ENCODE measurements at regions not wholly inside any gene's neighbourhood (a gene's known extent, or its start where the extent isn't known, plus 50 kb on each side); places are given as distances from the start of the nearest gene placed in this dataset.

DNA sequence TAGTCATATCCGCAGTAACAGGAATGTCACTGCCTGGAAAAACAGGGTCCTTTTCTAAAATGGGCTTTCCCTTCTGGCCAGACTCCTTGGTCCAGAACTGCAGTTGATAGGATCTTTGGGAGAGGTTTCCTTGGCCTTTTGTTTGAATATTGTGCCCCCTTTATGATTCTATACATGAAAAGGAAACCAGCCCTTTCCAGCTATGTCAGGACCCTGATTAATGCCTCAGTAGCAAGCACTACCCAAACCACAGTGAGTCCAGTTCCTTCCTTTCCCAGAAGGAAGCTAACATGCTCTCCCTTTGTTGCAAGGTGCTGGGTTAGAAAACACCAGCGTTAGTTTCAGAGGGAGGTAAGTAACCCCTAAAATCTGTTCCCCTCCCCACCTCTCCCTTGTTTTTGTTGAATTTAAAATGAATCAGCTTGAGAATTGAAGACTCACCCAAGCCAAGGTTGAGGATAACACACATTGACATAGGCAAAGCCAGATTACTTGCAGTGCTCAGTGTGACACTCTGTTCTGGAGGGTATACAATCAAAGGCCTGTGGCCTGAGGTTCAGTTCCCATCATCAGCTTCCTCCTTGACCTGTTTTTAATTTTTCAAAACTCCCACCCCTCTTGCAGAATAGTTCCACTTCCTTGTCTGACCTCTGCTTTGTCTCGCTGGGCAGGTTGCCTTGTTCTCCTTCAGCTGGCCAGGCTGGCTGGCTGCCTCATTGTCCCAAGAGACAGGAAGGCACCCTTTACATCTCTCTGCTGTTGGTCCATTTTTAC is 51.2 kb downstream of the PABIR2 start:
- ATAC-seq (no peak), FAIRE-seq (no peak), DNase-seq (ENCODE audit: low spot score) (no peak)
- H3K27me3 ChIP-seq (ENCODE audit: control insufficient read depth in 1 of 2, insufficient read depth in 2 of 2, low read length in 2 of 2) = no peaks in the 10 kb centered on the region
- no peaks in the 10 kb centered on the region for H3K36me3 ChIP-seq (replicated peaks in 1 of 2; ENCODE audit: control insufficient read depth in 1 of 2, insufficient read depth in 2 of 2, low read length in 2 of 2)
- H3K79me2 ChIP-seq (ENCODE audit: insufficient read depth, low read length) = no peaks in the 10 kb centered on the region
- no peak overlapping the region for H3K4me2 ChIP-seq (ENCODE audit: low read depth, low read length)
- BruUV-seq (replicated peaks) = no TSS peak
- ChIA-PET CTCF (ENCODE audit: low intra/inter-chr PET ratio, low total read pairs) (no interaction called here), POLR2A (no interaction called here)
- H3K4me3 ChIP-seq (replicated peaks in 1 of 3; ENCODE audit: insufficient read depth in 1 of 3, low read depth in 2 of 3, low read length in 3 of 3) = no peak overlapping the region
- in situ Hi-C loops (cut with HindIII; ENCODE audit: extremely low pct_ligation_motif_present, low pct_unique_long_range_greater_than_20kb) = no loop called here
- H3K27ac ChIP-seq (ENCODE audit: extremely low read length, insufficient read depth, low read length) = no peak overlapping the region
- WGBS (ENCODE audit: low lambda C conversion rate) = 0% methylated on average over 2 of the region's 3 CpGs
- intact Hi-C loops (cut with micrococcal nuclease; ENCODE audit: unreplicated experiment) = no loop called here
- no peak overlapping the region for H2AFZ ChIP-seq (ENCODE audit: low read length)
- no peak overlapping the region for H3K9ac ChIP-seq (ENCODE audit: insufficient read depth, low read depth, low read length)
- TF ChIP-seq THAP9 (CRISPR knock-in tag; IDR thresholded peaks at IDR 0.05; ENCODE audit: borderline replicate concordance) (no peak), KMT2A (CRISPR knock-in tag; IDR thresholded peaks at IDR 0.05) (no peak), DMAP1 (CRISPR knock-in tag; IDR thresholded peaks at IDR 0.05) (no peak), RAD21 (CRISPR knock-in tag; IDR thresholded peaks at IDR 0.05) (no peak), SIN3B (IDR thresholded peaks at IDR 0.05; ENCODE audit: low read length) (no peak), NFIC (IDR thresholded peaks at IDR 0.05; ENCODE audit: low read length) (no peak), ZNF768 (CRISPR knock-in tag; IDR thresholded peaks at IDR 0.05) (no peak), MYPOP (CRISPR knock-in tag; IDR thresholded peaks at IDR 0.05) (no peak), ZNF432 (CRISPR knock-in tag; IDR thresholded peaks at IDR 0.05; ENCODE audit: borderline replicate concordance) (no peak), MED8 (CRISPR knock-in tag; IDR thresholded peaks at IDR 0.05; ENCODE audit: insufficient replicate concordance) (no peak), ARID2 (CRISPR knock-in tag; IDR thresholded peaks at IDR 0.05; ENCODE audit: borderline replicate concordance) (no peak), TFAP4 (IDR thresholded peaks at IDR 0.05; ENCODE audit: borderline replicate concordance, low read depth) (no peak), ZNF816 (CRISPR knock-in tag; IDR thresholded peaks at IDR 0.05; ENCODE audit: borderline replicate concordance) (no peak), TARDBP (CRISPR knock-in tag; IDR thresholded peaks at IDR 0.05) (no peak), JDP2 (CRISPR knock-in tag; IDR thresholded peaks at IDR 0.05; ENCODE audit: borderline replicate concordance) (no peak), MIXL1 (CRISPR knock-in tag; IDR thresholded peaks at IDR 0.05) (no peak), ATF1 (CRISPR knock-in tag; IDR thresholded peaks at IDR 0.05) (no peak)
- no peaks in the 10 kb centered on the region for H3K9me3 ChIP-seq (ENCODE audit: low read length)
- no peaks in the 10 kb centered on the region for H4K20me1 ChIP-seq (ENCODE audit: insufficient read depth, low read length)
- H3K4me1 ChIP-seq (ENCODE audit: insufficient read depth, low read length) = 0 out of 2 replicates have a peak, but pooled peaks cover 7% of the 10 kb centered on the region
